A673 (cell line): ENCODE measurements at regions not wholly inside any gene's neighbourhood (a gene's known extent, or its start where the extent isn't known, plus 50 kb on each side); places are given as distances from the start of the nearest gene placed in this dataset.

Experiments used
- BruUV-seq: library from RNA; stranded (reverse); fragments of 400-500 nt; replicated peaks from 2 replicates; lab custom pipeline; 2021; lab: Mats Ljungman, UMichigan
- CTCF ChIA-PET: fragments of 300-600 bp; sonication (Branson Sonifier 250); formaldehyde crosslinking; loops from one replicate; lab custom pipeline; 2022; ENCODE audit warnings: antibody characterized with exemption; lab: Charles Lee
- POLR2A ChIA-PET: fragments of 300-600 bp; sonication (Branson Sonifier 250); formaldehyde crosslinking; loops from one replicate; lab custom pipeline; 2022; ENCODE audit warnings: antibody characterized with exemption; ENCODE audit not compliant: low non-redundant PET; lab: Charles Lee
- DNase-seq: peaks from one replicate; pipeline ENCODE4 v3.0.0-alpha.2; 2015; ENCODE audit warnings: low spot score
- H3K27ac ChIP-seq: fragments of 200-600 bp; sonication (generic); 2 replicates; pipeline ENCODE4 v1.5.1; 2016; ENCODE audit warnings: mixed run types, low read depth, mild to moderate bottlenecking, mixed read lengths, antibody characterized with exemption, low read length; ENCODE audit not compliant: poor library complexity, severe bottlenecking
- H3K27me3 ChIP-seq: fragments of 200-600 bp; sonication (generic); replicated peaks from 2 replicates; pipeline ENCODE4 v1.6.1; 2017; ENCODE audit warnings: mixed run types, low read depth, mild to moderate bottlenecking, mixed read lengths, antibody characterized with exemption, low read length; ENCODE audit not compliant: insufficient read depth, poor library complexity
- H3K36me3 ChIP-seq: fragments of 200-600 bp; sonication (generic); 2 replicates; pipeline ENCODE4 v1.6.1; 2016; ENCODE audit warnings: mixed run types, mild to moderate bottlenecking, mixed read lengths, antibody characterized with exemption, low read length; ENCODE audit not compliant: insufficient read depth, poor library complexity, severe bottlenecking
- H3K4me1 ChIP-seq: fragments of 200-600 bp; sonication (generic); 2 replicates; pipeline ENCODE4 v1.6.1; 2017; ENCODE audit warnings: mixed run types, mild to moderate bottlenecking, mixed read lengths, antibody characterized with exemption, low read length; ENCODE audit not compliant: insufficient read depth, poor library complexity, severe bottlenecking
- H3K4me3 ChIP-seq: fragments of 200-600 bp; sonication (generic); 2 replicates; pipeline ENCODE4 v1.5.1; 2016; ENCODE audit warnings: low read depth, mixed run types, mild to moderate bottlenecking, mixed read lengths, low read length; ENCODE audit not compliant: poor library complexity, severe bottlenecking
- H3K9me3 ChIP-seq: fragments of 200-600 bp; sonication (generic); 2 replicates; pipeline ENCODE4 v1.6.1; 2016; ENCODE audit warnings: mixed run types, low read depth, mild to moderate bottlenecking, mixed read lengths, antibody characterized with exemption, low read length; ENCODE audit not compliant: poor library complexity, severe bottlenecking
- EZH2 ChIP-seq: fragments of 200-600 bp; sonication (generic); IDR thresholded peaks from 2 replicates; pipeline ENCODE4 v1.6.1; 2017; ENCODE audit warnings: borderline replicate concordance, low read depth, mild to moderate bottlenecking, mixed read lengths, antibody characterized with exemption, low read length; ENCODE audit not compliant: poor library complexity, severe bottlenecking
- intact Hi-C: fragments of 100-400 bp; cut with micrococcal nuclease; formaldehyde crosslinking; loops from one replicate; pipeline ENCODE4 v1.10.0; 2022; ENCODE audit not compliant: unreplicated experiment
- TF ChIP-seq, protein P1 (sequence below): fragments of 300-800, 200-600 bp; sonication (generic); conservative IDR thresholded peaks from 2 replicates; pipeline ENCODE4 v1.5.1; 2017; ENCODE audit warnings: low read depth, mild to moderate bottlenecking, antibody characterized with exemption, low read length, moderate library complexity, mixed read lengths

GRCh38 chr11:111179184-111179910 is 66.2 kb upstream of the POU2AF2 start:
- no TSS peak for BruUV-seq
- Histone ChIP-seq H3K9me3 (no peaks in the 10 kb centered on the region), H3K27me3 (no peaks in the 10 kb centered on the region), H3K4me1 (no peaks in the 10 kb centered on the region), H3K27ac (no peak overlapping the region), H3K4me3 (no peak overlapping the region), H3K36me3 (no peaks in the 10 kb centered on the region)
- ChIA-PET CTCF (no interaction called here), POLR2A (no interaction called here)
- no peak for TF ChIP-seq EZH2
- TF ChIP-seq, protein P1, sequence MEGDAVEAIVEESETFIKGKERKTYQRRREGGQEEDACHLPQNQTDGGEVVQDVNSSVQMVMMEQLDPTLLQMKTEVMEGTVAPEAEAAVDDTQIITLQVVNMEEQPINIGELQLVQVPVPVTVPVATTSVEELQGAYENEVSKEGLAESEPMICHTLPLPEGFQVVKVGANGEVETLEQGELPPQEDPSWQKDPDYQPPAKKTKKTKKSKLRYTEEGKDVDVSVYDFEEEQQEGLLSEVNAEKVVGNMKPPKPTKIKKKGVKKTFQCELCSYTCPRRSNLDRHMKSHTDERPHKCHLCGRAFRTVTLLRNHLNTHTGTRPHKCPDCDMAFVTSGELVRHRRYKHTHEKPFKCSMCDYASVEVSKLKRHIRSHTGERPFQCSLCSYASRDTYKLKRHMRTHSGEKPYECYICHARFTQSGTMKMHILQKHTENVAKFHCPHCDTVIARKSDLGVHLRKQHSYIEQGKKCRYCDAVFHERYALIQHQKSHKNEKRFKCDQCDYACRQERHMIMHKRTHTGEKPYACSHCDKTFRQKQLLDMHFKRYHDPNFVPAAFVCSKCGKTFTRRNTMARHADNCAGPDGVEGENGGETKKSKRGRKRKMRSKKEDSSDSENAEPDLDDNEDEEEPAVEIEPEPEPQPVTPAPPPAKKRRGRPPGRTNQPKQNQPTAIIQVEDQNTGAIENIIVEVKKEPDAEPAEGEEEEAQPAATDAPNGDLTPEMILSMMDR: no peak
- no peak for DNase-seq
- intact Hi-C loops: no loop called here

DNA sequence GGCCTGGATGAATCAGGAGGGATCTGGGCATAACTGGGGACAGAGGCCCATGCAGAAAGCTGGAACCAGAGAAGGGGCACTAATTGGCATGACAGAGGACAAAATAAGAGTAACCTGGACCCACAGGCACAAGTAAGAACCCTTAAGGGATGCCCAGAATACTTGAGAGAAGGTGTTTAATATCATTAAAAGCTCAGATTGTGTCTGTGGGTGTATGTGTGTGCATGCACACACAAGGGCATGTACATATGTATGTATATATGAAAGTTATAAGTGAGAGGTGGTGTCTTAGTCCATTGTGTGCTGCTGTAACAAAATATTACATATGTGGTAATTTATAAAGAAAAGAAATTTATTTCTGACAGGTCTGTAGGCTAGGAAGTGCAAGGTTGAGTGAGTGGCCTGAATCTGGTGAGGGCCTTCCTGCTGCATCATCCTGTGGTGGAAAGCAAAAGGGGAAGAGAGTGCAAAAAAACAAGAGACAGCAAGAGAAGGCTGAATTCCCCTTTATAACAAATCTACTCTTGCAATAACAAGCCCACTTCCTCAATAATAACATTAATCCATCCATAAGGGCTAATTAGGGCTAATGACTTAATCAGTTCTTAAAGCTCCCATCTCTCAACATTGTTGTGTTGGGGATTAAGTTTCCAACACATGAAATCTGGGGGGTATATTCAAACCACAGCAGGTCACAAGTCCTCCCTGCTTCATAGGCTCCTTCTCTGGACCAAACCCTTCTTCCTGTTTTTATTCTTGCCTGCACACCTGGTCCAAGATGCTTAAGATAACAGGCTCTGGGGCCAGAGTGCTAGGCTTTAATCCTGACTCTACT is 68.3 kb upstream of the POU2AF2 start:
- Histone ChIP-seq H3K36me3 (no peaks in the 10 kb centered on the region), H3K4me1 (no peaks in the 10 kb centered on the region), H3K27ac (no peak overlapping the region), H3K9me3 (no peaks in the 10 kb centered on the region), H3K4me3 (no peak overlapping the region), H3K27me3 (no peaks in the 10 kb centered on the region)
- TF ChIP-seq EZH2: no peak
- no peak for DNase-seq
- BruUV-seq: no TSS peak
- CTCF ChIA-PET: no interaction called here
- intact Hi-C loops: no loop called here
- POLR2A ChIA-PET: no interaction called here

GRCh38 chr11:111176603-111177002 is 68.9 kb upstream of the POU2AF2 start:
- Histone ChIP-seq H3K27ac (no peak overlapping the region), H3K9me3 (no peaks in the 10 kb centered on the region), H3K36me3 (no peaks in the 10 kb centered on the region), H3K27me3 (no peaks in the 10 kb centered on the region), H3K4me3 (no peak overlapping the region), H3K4me1 (no peaks in the 10 kb centered on the region)
- ChIA-PET CTCF (no interaction called here), POLR2A (no interaction called here)
- TF ChIP-seq EZH2: no peak
- TF ChIP-seq, protein P1: no peak
- DNase-seq: no peak
- no TSS peak for BruUV-seq
- intact Hi-C loops: no loop called here
